Fibroblast of skin of left quadriceps (primary cell): ENCODE measurements at regions not wholly inside any gene's neighbourhood (a gene's known extent, or its start where the extent isn't known, plus 50 kb on each side); places are given as distances from the start of the nearest gene placed in this dataset.
A peak's percentile ranks its signal among the peaks of the same experiment; 100 is the strongest.

ENCODE experiments used
- DNase-seq, 2 experiments: peaks; one replicate each; pipeline ENCODE4 v3.0.0-alpha.2; 2013; ENCODE audit warnings: low read depth in 2 of 2

GRCh38 chr2:7997279-7997678 is 684.6 kb upstream of the ID2 start:
- DNase-seq: no peak

- DNase-seq: no peak
Measured at GRCh38 chr2:7999683-8000476, 682.0 kb upstream of the ID2 start.

GRCh38 chr2:8000870-8001269 is 681.0 kb upstream of the ID2 start:
- no peak for DNase-seq

- no peak for DNase-seq
Measured at GRCh38 chr2:8002765-8003393, 679.0 kb upstream of the ID2 start.

- peak; percentile 73 to 75 for DNase-seq
Measured at GRCh38 chr2:8003462-8004075, 678.3 kb upstream of the ID2 start.

GRCh38 chr2:8004250-8004681 is 677.6 kb upstream of the ID2 start:
- DNase-seq: peak; percentile 72 to 74

- no peak for DNase-seq
Measured at GRCh38 chr2:8006181-8006580, 675.7 kb upstream of the ID2 start.

- DNase-seq: no peak
Measured at GRCh38 chr2:8006626-8007025, 675.2 kb upstream of the ID2 start.

GRCh38 chr2:8009010-8009597 is 672.8 kb upstream of the ID2 start:
- no peak for DNase-seq

- peak; percentile 43 for DNase-seq
Measured at GRCh38 chr2:8015848-8016600, 665.8 kb upstream of the ID2 start.

- no peak for DNase-seq
Measured at GRCh38 chr2:8016688-8017087, 665.2 kb upstream of the ID2 start.

GRCh38 chr2:8018956-8019355 is 662.9 kb upstream of the ID2 start:
- DNase-seq: no peak

- DNase-seq: no peak
Measured at GRCh38 chr2:8019934-8020333, 661.9 kb upstream of the ID2 start.

- peak; percentile 26 to 29 for DNase-seq
Measured at GRCh38 chr2:8021921-8022320, 659.9 kb upstream of the ID2 start.

GRCh38 chr2:8022908-8023640 is 658.8 kb upstream of the ID2 start:
- DNase-seq: no peak

- DNase-seq: no peak
Measured at GRCh38 chr2:8024506-8024905, 657.4 kb upstream of the ID2 start.

- DNase-seq: no peak
Measured at GRCh38 chr2:8026381-8026780, 655.5 kb upstream of the ID2 start.

GRCh38 chr2:8027387-8027786 is 654.5 kb upstream of the ID2 start:
- no peak for DNase-seq

GRCh38 chr2:8028036-8028435 is 653.8 kb upstream of the ID2 start:
- DNase-seq: no peak

- DNase-seq: no peak
Measured at GRCh38 chr2:8028436-8028835, 653.4 kb upstream of the ID2 start.

- DNase-seq: no peak
Measured at GRCh38 chr2:8028981-8029380, 652.9 kb upstream of the ID2 start.
